ENCODE measurements at regions not wholly inside any gene's neighbourhood (a gene's known extent, or its start where the extent isn't known, plus 50 kb on each side); places are given as distances from the start of the nearest gene placed in this dataset.
"Not testable (repeated sequence)": the region's sequence is repeated elsewhere in the genome, so short reads cannot be mapped to it uniquely, and the experiment has no call there.

GRCh38 chr13:69028936-69029335, 1078.7 kb upstream of the ATXN8OS start:
- H3K36me3 ChIP-seq, result no peaks in the 10 kb centered on the region
- no peak for DNase-seq
- no peaks in the 10 kb centered on the region for H3K9me3 ChIP-seq
- no peak overlapping the region for H3K4me3 ChIP-seq (ENCODE audit: low read depth, low read length)
- no peaks in the 10 kb centered on the region for H3K27me3 ChIP-seq
- H3K4me1 ChIP-seq, result peaks cover 4% of the 10 kb centered on the region; the same call in 1 of the 2 replicates
- no peak for TF ChIP-seq CTCF (IDR thresholded peaks at IDR 0.05; ENCODE audit: low read depth, low read length)

GRCh38 chr13:69020120-69020519, 1087.5 kb upstream of the ATXN8OS start:
- H3K36me3 ChIP-seq, result no peaks in the 10 kb centered on the region
- DNase-seq, result no peak
- H3K27me3 ChIP-seq, result no peaks in the 10 kb centered on the region
- TF ChIP-seq CTCF (IDR thresholded peaks at IDR 0.05; ENCODE audit: low read depth, low read length), result no peak
- no peaks in the 10 kb centered on the region for H3K9me3 ChIP-seq
- H3K4me1 ChIP-seq, result no peaks in the 10 kb centered on the region
- no peak overlapping the region for H3K4me3 ChIP-seq (ENCODE audit: low read depth, low read length)

GRCh38 chr13:69018173-69018572, 1089.5 kb upstream of the ATXN8OS start:
- not testable (repeated sequence) for H3K4me3 ChIP-seq (ENCODE audit: low read depth, low read length); H3K4me1 ChIP-seq; H3K9me3 ChIP-seq; H3K36me3 ChIP-seq; H3K27me3 ChIP-seq
- peak; percentile 16 for DNase-seq

GRCh38 chr13:69010789-69011188, 1096.8 kb upstream of the ATXN8OS start:
- H3K4me3 ChIP-seq (ENCODE audit: low read depth, low read length), result no peak overlapping the region
- no peaks in the 10 kb centered on the region for H3K4me1 ChIP-seq
- TF ChIP-seq CTCF (IDR thresholded peaks at IDR 0.05; ENCODE audit: low read depth, low read length), result no peak
- H3K36me3 ChIP-seq, result no peaks in the 10 kb centered on the region
- H3K9me3 ChIP-seq, result no peaks in the 10 kb centered on the region
- no peaks in the 10 kb centered on the region for H3K27me3 ChIP-seq
- DNase-seq, result no peak

GRCh38 chr13:69008499-69008898, 1099.1 kb upstream of the ATXN8OS start:
- TF ChIP-seq CTCF (IDR thresholded peaks at IDR 0.05; ENCODE audit: low read depth, low read length), result no peak
- Histone ChIP-seq H3K36me3 (no peaks in the 10 kb centered on the region), H3K9me3 (no peaks in the 10 kb centered on the region)

GRCh38 chr13:68998056-68998455, 1109.6 kb upstream of the ATXN8OS start:
- Histone ChIP-seq H3K4me1 (no peaks in the 10 kb centered on the region; the same call in 1 of the 2 replicates), H3K27me3 (no peaks in the 10 kb centered on the region), H3K36me3 (no peaks in the 10 kb centered on the region), H3K4me3 (ENCODE audit: low read depth, low read length) (no peak overlapping the region), H3K9me3 (no peaks in the 10 kb centered on the region)
- no peak for DNase-seq
- TF ChIP-seq CTCF (IDR thresholded peaks at IDR 0.05; ENCODE audit: low read depth, low read length), result no peak

More at GRCh38 chr13:69008499-69008898, 1099.1 kb upstream of the ATXN8OS start:
- DNase-seq, result no peak
- no peaks in the 10 kb centered on the region for H3K4me1 ChIP-seq
- no peak overlapping the region for H3K4me3 ChIP-seq (ENCODE audit: low read depth, low read length)
- no peaks in the 10 kb centered on the region for H3K27me3 ChIP-seq

- no peaks in the 10 kb centered on the region for H3K36me3 ChIP-seq
- no peaks in the 10 kb centered on the region; the same call in 1 of the 2 replicates for H3K4me1 ChIP-seq
- no peaks in the 10 kb centered on the region for H3K27me3 ChIP-seq
- DNase-seq, result no peak
- no peak for TF ChIP-seq CTCF (IDR thresholded peaks at IDR 0.05; ENCODE audit: low read depth, low read length)
- H3K4me3 ChIP-seq (ENCODE audit: low read depth, low read length), result no peak overlapping the region
- H3K9me3 ChIP-seq, result no peaks in the 10 kb centered on the region
These were observed 1111.0 kb upstream of the ATXN8OS start for GRCh38 chr13:68996668-68997025.
